Trophoblast cell (in vitro differentiated cells and primary cell): ENCODE measurements at regions not wholly inside any gene's neighbourhood (a gene's known extent, or its start where the extent isn't known, plus 50 kb on each side); places are given as distances from the start of the nearest gene placed in this dataset.

Experiments
- DNase-seq, 2 donors: peaks; one replicate each; pipeline ENCODE4 v3.0.0-alpha.2; 2016
- H2AFZ ChIP-seq: 2 replicates; pipeline ENCODE4 v1.6.1; 2013; ENCODE audit warnings: low read length, moderate library complexity, mild to moderate bottlenecking; ENCODE audit not compliant: insufficient read depth, poor library complexity
- H2AK5ac ChIP-seq: 2 replicates; pipeline ENCODE4 v1.6.1; 2013; ENCODE audit warnings: mild to moderate bottlenecking, low read length
- H2BK120ac ChIP-seq: 2 replicates; pipeline ENCODE4 v1.6.1; 2013; ENCODE audit warnings: low read length, mild to moderate bottlenecking, moderate library complexity; ENCODE audit not compliant: insufficient read depth, poor library complexity
- H2BK12ac ChIP-seq: 2 replicates; pipeline ENCODE4 v1.6.1; 2013; ENCODE audit warnings: mild to moderate bottlenecking, low read length, moderate library complexity
- H2BK5ac ChIP-seq: 2 replicates; pipeline ENCODE4 v1.6.1; 2013; ENCODE audit warnings: low read length, low read depth, moderate library complexity, mild to moderate bottlenecking; ENCODE audit not compliant: poor library complexity
- H3K14ac ChIP-seq: 2 replicates; pipeline ENCODE4 v1.6.1; 2013; ENCODE audit warnings: mild to moderate bottlenecking, low read length
- H3K18ac ChIP-seq: 2 replicates; pipeline ENCODE4 v1.6.1; 2013; ENCODE audit warnings: mild to moderate bottlenecking, low read length
- H3K23ac ChIP-seq: 2 replicates; pipeline ENCODE4 v1.6.1; 2013; ENCODE audit warnings: low read length
- H3K27ac ChIP-seq: 2 replicates; pipeline ENCODE4 v1.5.1; 2013; ENCODE audit warnings: low read depth, mild to moderate bottlenecking, inconsistent platforms, low read length, moderate library complexity
- H3K27me3 ChIP-seq: 2 replicates; pipeline ENCODE4 v1.6.1; 2013; ENCODE audit warnings: inconsistent platforms, mild to moderate bottlenecking, low read length, moderate library complexity; ENCODE audit not compliant: insufficient read depth
- H3K36me3 ChIP-seq, 2 experiments: 1 replicate in 1 of 2; 2 replicates in 1 of 2; pipeline ENCODE4 v1.6.1; 2013; ENCODE audit warnings: low read length in 2 of 2, mild to moderate bottlenecking in 2 of 2, moderate library complexity in 1 of 2; ENCODE audit not compliant: insufficient read depth in 2 of 2, control insufficient read depth in 1 of 2
- H3K4ac ChIP-seq: 2 replicates; pipeline ENCODE4 v1.6.1; 2013; ENCODE audit warnings: low read depth, mild to moderate bottlenecking, low read length, moderate library complexity
- H3K4me1 ChIP-seq, 2 experiments: 1 replicate in 1 of 2; 2 replicates in 1 of 2; pipeline ENCODE4 v1.6.1; 2013; ENCODE audit warnings: low read length in 2 of 2, mild to moderate bottlenecking in 2 of 2, moderate library complexity in 1 of 2; ENCODE audit not compliant: insufficient read depth in 2 of 2, control insufficient read depth in 1 of 2
- H3K4me2 ChIP-seq: 2 replicates; pipeline ENCODE4 v1.6.1; 2013; ENCODE audit warnings: inconsistent platforms, mild to moderate bottlenecking, low read length, moderate library complexity
- H3K4me3 ChIP-seq: 2 replicates; pipeline ENCODE4 v1.5.1; 2013; ENCODE audit warnings: mild to moderate bottlenecking, low read depth, low read length, inconsistent platforms
- H3K79me1 ChIP-seq: one replicate; pipeline ENCODE4 v1.6.1; 2013; ENCODE audit warnings: low read length
- H3K79me2 ChIP-seq: 2 replicates; pipeline ENCODE4 v1.6.1; 2013; ENCODE audit warnings: low read length, mild to moderate bottlenecking; ENCODE audit not compliant: control insufficient read depth, insufficient read depth, poor library complexity
- H3K9ac ChIP-seq: 2 replicates; pipeline ENCODE4 v1.6.1; 2013; ENCODE audit warnings: mild to moderate bottlenecking, low read length
- H3K9me3 ChIP-seq: 2 replicates; pipeline ENCODE4 v1.6.1; 2013; ENCODE audit warnings: low read depth, mild to moderate bottlenecking, control low read depth, inconsistent platforms, low read length; ENCODE audit not compliant: insufficient read depth
- H4K12ac ChIP-seq: 2 replicates; pipeline ENCODE4 v1.6.1; 2013; ENCODE audit warnings: low read depth, mild to moderate bottlenecking, low read length, moderate library complexity
- H4K8ac ChIP-seq: 2 replicates; pipeline ENCODE4 v1.6.1; 2013; ENCODE audit warnings: low read depth, mild to moderate bottlenecking, low read length, moderate library complexity
- H4K91ac ChIP-seq: one replicate; pipeline ENCODE4 v1.6.1; 2013; ENCODE audit warnings: low read depth, mild to moderate bottlenecking, low read length, moderate library complexity
- WGBS: extraction: QIAGEN DNeasy Blood & Tissue Kit; methylation state at CpG from one replicate; pipeline ENCODE4 v1.1.7; 2013; ENCODE audit warnings: missing lambda C conversion rate; ENCODE audit not compliant: insufficient read length, insufficient coverage; ENCODE audit errors: extremely low coverage; 5-methylcytosine and 5-hydroxymethylcytosine counted together

DNA sequence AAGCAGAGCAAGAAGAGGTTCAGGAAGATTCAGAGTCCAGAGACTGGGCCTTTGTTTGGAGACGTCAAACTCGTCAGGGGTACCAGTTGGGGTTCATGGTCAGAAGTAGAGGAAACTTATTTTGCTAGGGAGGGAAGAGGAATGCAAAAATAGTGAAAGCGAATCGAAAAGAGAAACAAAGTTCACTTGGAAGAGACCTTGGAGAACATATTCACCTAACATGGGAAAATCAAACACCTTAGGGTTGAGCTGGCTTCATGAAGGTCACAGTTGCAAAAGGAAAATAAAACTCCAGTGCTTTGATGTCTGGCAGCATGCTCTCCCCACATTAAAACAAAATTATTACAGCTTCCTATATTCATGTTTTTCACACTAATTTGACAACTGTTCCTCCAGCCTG lies 440.4 kb downstream of the EPM2A start:
- H3K9me3 ChIP-seq: no peaks in the 10 kb centered on the region
- no peak overlapping the region for H3K9ac ChIP-seq
- no peak overlapping the region for H4K12ac ChIP-seq
- no peak overlapping the region for H2BK5ac ChIP-seq
- no peak overlapping the region for H3K18ac ChIP-seq
- no peak overlapping the region for H3K4me2 ChIP-seq
- H3K23ac ChIP-seq: no peak overlapping the region
- no peaks in the 10 kb centered on the region for H3K79me2 ChIP-seq
- no peaks in the 10 kb centered on the region for H3K36me3 ChIP-seq
- no peak overlapping the region for H3K14ac ChIP-seq
- DNase-seq: no peak
- H3K79me1 ChIP-seq: no peaks in the 10 kb centered on the region
- H3K27ac ChIP-seq: no peak overlapping the region
- H2AK5ac ChIP-seq: no peak overlapping the region
- no peak overlapping the region for H4K8ac ChIP-seq
- H2BK120ac ChIP-seq: no peak overlapping the region
- no peak overlapping the region for H2BK12ac ChIP-seq
- WGBS: no CpG with 5 or more reads among the region's 4 CpGs
- H3K4ac ChIP-seq: no peak overlapping the region
- no peak overlapping the region for H4K91ac ChIP-seq
- no peak overlapping the region for H2AFZ ChIP-seq
- no peaks in the 10 kb centered on the region for H3K27me3 ChIP-seq
- no peak overlapping the region for H3K4me3 ChIP-seq
- H3K4me1 ChIP-seq: no peaks in the 10 kb centered on the region

- no peak overlapping the region for H4K8ac ChIP-seq
- no peak overlapping the region for H2AK5ac ChIP-seq
- H2AFZ ChIP-seq: no peak overlapping the region
- H3K79me2 ChIP-seq: no peaks in the 10 kb centered on the region
- no peak overlapping the region for H3K27ac ChIP-seq
- no peak overlapping the region for H2BK5ac ChIP-seq
- no peak overlapping the region for H3K18ac ChIP-seq
- no peak overlapping the region for H2BK12ac ChIP-seq
- H3K4ac ChIP-seq: no peak overlapping the region
- no peak overlapping the region for H2BK120ac ChIP-seq
- WGBS: no CpG with 5 or more reads among the region's 2 CpGs
- no peaks in the 10 kb centered on the region for H3K27me3 ChIP-seq
- no peak overlapping the region for H3K4me3 ChIP-seq
- H3K23ac ChIP-seq: no peak overlapping the region
- DNase-seq: no peak
- no peaks in the 10 kb centered on the region for H3K36me3 ChIP-seq
- no peak overlapping the region for H4K91ac ChIP-seq
- no peak overlapping the region for H3K14ac ChIP-seq
- H3K79me1 ChIP-seq: no peaks in the 10 kb centered on the region
- H3K9ac ChIP-seq: no peak overlapping the region
- no peaks in the 10 kb centered on the region for H3K4me1 ChIP-seq
- H3K9me3 ChIP-seq: no peaks in the 10 kb centered on the region
- no peak overlapping the region for H4K12ac ChIP-seq
- no peak overlapping the region for H3K4me2 ChIP-seq
Measured at GRCh38 chr6:145295746-145296145, 439.6 kb downstream of the EPM2A start.

- H3K27me3 ChIP-seq: no peaks in the 10 kb centered on the region
- no peak overlapping the region for H2BK12ac ChIP-seq
- no peak overlapping the region for H3K4me3 ChIP-seq
- no peak overlapping the region for H2AK5ac ChIP-seq
- no peak for DNase-seq
- H4K8ac ChIP-seq: no peak overlapping the region
- no peak overlapping the region for H2BK120ac ChIP-seq
- H4K91ac ChIP-seq: no peak overlapping the region
- H3K4me2 ChIP-seq: no peak overlapping the region
- no peak overlapping the region for H3K23ac ChIP-seq
- H3K79me1 ChIP-seq: no peaks in the 10 kb centered on the region
- no peak overlapping the region for H4K12ac ChIP-seq
- H3K4ac ChIP-seq: no peak overlapping the region
- no peak overlapping the region for H2BK5ac ChIP-seq
- H3K9me3 ChIP-seq: no peaks in the 10 kb centered on the region
- no peak overlapping the region for H2AFZ ChIP-seq
- no peaks in the 10 kb centered on the region for H3K79me2 ChIP-seq
- H3K9ac ChIP-seq: no peak overlapping the region
- H3K4me1 ChIP-seq: no peaks in the 10 kb centered on the region
- H3K14ac ChIP-seq: no peak overlapping the region
- no peak overlapping the region for H3K18ac ChIP-seq
- no peak overlapping the region for H3K27ac ChIP-seq
- no CpG with 5 or more reads among the region's 1 CpG for WGBS
- H3K36me3 ChIP-seq: no peaks in the 10 kb centered on the region
Measured at GRCh38 chr6:145305670-145306069, 429.6 kb downstream of the EPM2A start.

DNA sequence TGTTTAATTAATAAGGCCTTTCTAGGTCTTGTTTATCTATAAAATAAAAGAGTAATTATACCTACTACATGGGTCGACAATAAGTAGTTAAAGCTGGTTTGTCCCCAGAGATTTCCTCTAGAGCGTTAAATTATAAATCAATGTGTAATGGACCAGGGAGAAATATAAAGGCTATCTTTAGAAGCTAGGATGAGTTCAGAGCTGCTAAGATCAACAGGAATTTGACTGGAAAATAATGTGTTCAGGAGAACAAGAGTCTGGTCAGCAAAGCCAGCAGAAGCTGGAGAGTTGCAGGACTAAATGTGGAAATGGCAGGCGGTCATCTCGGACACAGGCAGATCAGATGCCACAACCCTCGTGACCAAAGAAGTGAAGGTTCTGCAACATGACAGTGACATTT lies 428.8 kb downstream of the EPM2A start:
- H2AK5ac ChIP-seq: no peak overlapping the region
- H2AFZ ChIP-seq: no peak overlapping the region
- DNase-seq: no peak
- no CpG with 5 or more reads among the region's 5 CpGs for WGBS
- no peaks in the 10 kb centered on the region for H3K79me2 ChIP-seq
- H3K14ac ChIP-seq: no peak overlapping the region
- H3K4me2 ChIP-seq: no peak overlapping the region
- no peak overlapping the region for H4K12ac ChIP-seq
- no peak overlapping the region for H3K9ac ChIP-seq
- no peak overlapping the region for H3K18ac ChIP-seq
- H3K79me1 ChIP-seq: no peaks in the 10 kb centered on the region
- H3K27me3 ChIP-seq: no peaks in the 10 kb centered on the region
- no peak overlapping the region for H4K8ac ChIP-seq
- no peak overlapping the region for H4K91ac ChIP-seq
- no peaks in the 10 kb centered on the region for H3K9me3 ChIP-seq
- no peak overlapping the region for H2BK12ac ChIP-seq
- H3K27ac ChIP-seq: no peak overlapping the region
- no peak overlapping the region for H2BK120ac ChIP-seq
- H3K4me1 ChIP-seq: no peaks in the 10 kb centered on the region
- H3K4me3 ChIP-seq: no peak overlapping the region
- H3K4ac ChIP-seq: no peak overlapping the region
- no peak overlapping the region for H3K23ac ChIP-seq
- no peak overlapping the region for H2BK5ac ChIP-seq
- no peaks in the 10 kb centered on the region for H3K36me3 ChIP-seq
